HG02678 (cell line): ENCODE measurements at regions not wholly inside any gene's neighbourhood (a gene's known extent, or its start where the extent isn't known, plus 50 kb on each side); places are given as distances from the start of the nearest gene placed in this dataset.
"Not testable (repeated sequence)": the region's sequence is repeated elsewhere in the genome, so short reads cannot be mapped to it uniquely, and the experiment has no call there.

Experiments
- ATAC-seq: cut with Tn5 transposase; IDR thresholded peaks from one replicate; pipeline ENCODE4 v1.9.1; 2021; ENCODE audit warnings: mild to moderate bottlenecking, moderate library complexity; ENCODE audit not compliant: unreplicated experiment

DNA sequence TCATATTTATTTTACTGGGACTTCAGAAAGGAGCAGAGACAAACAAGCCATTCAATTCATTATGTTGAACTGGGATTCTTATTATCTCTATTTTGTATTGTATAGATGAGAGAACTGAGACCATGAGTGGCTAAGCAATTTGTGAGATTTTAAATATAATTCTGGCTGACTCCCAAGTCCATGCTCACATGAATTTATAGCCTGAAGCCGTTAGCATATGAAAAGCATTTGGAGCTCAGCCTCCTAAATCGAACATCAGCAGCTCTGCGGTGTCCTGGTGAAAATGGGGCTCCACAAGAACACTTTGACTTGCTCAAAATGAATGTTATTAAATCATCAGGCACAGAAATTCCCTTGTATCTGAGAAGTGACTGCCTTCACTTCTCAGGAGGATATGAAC, 96.8 kb upstream of the DPT start:
- ATAC-seq: no peak

DNA sequence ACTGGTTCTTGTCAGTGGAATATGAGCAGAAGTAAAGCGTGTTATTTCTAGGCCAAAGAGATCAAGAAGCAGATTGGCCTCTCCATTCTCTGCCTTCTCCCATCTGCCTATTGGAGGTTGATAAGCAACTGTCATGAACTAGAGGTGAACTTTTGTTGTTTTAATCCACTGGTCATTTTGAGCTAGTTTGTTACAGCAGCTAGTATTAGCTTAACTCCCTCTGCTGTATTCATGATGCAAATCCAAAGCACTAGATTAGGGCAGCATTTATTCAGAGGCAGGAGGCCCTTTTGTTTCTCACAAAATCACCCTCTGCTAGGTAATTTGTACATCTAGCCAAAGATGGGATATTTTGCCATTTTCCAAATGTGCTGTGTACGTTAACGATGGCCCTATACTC, 97.3 kb upstream of the DPT start:
- no peak for ATAC-seq

- ATAC-seq: no peak
Measured at GRCh38 chr1:168827557-168827956, 98.6 kb upstream of the DPT start.

- no peak for ATAC-seq
Measured at GRCh38 chr1:168829876-168830275, 100.9 kb upstream of the DPT start.

GRCh38 chr1:168830562-168830961, 101.6 kb upstream of the DPT start:
- no peak for ATAC-seq

GRCh38 chr1:168832661-168833060, 103.7 kb upstream of the DPT start:
- no peak for ATAC-seq

GRCh38 chr1:168833362-168833761, 104.4 kb upstream of the DPT start:
- no peak for ATAC-seq

GRCh38 chr1:168833801-168834224, 104.8 kb upstream of the DPT start:
- ATAC-seq: no peak

GRCh38 chr1:168834225-168834872, 105.3 kb upstream of the DPT start:
- peak; percentile 56 for ATAC-seq

- no peak for ATAC-seq
Measured at GRCh38 chr1:168835176-168835575, 106.2 kb upstream of the DPT start.

DNA sequence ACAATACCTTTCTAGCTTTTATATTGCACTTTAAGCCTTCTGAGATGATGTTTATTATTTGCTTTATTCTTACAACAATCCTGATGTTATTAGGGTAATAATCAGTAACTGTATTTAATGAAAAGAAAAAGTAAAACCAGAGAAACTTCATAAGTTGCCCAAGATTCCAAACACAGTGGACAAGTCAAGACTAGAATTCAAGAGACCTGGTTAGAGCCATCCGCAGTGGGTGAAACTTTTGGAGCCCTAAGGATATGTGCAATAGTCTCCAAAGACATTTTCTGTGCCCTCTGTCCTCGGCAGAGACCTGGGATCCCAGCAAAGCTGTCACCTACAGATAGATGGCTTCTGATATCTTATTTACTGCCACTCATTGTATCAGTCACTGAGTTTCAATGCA, 106.8 kb upstream of the DPT start:
- no peak for ATAC-seq

DNA sequence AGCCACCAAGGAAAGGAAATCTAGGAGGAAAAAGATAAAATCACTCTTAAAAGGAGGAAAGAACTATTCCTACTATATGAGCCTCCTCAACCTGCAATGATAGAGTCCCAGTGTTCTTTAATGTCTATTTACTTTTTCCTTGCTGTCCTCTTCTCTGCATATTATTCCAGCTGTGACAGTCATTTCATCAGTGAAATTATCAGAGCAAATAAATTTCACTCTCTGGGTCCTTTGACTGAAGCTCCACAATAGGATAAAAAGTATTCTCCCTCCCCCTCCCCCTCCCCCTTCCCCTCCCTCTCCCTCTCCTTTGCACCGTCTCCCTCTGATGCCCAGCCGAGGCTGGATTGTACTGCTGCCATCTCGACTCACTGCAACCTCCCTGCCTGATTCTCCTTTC, 107.5 kb upstream of the DPT start:
- ATAC-seq: no peak

DNA sequence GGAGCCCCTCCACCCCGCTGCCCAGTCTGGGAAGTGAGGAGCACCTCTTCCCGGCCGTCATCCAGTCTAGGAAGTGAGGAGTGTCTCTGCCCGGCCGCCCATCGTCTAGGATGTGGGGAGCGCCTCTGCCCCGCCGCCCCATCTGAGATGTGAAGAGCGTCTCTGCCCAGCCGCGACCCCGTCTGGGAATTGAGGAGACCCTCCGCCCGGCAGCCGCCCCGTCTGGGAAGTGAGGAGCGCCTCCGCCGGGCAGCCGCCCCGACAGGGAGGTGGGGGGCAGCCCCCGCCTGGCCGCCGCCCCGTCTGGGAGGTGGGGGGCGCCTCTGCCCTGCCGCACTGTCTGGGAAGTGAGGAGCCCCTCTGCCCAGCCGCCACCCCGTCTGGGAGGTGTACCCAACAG, 108.2 kb upstream of the DPT start:
- ATAC-seq: not testable (repeated sequence)

DNA sequence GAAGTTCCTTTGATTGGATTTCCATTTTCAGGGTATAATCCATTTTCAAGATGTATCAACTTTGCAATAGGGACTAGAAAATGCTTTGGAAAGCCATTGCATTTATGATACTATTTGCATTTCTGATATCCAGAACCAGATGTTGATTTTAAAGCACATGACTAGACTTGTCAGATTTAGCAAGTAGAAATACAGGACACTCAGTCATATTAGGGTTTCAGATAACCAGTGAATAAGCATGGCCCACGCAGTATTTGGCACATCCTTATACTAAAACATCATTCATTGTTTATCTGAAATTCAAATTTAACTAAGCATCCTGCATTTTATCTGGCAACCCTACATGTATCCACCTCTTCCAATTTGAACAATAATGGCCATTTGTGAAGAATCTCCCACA, 113.3 kb upstream of the DPT start:
- ATAC-seq: no peak

DNA sequence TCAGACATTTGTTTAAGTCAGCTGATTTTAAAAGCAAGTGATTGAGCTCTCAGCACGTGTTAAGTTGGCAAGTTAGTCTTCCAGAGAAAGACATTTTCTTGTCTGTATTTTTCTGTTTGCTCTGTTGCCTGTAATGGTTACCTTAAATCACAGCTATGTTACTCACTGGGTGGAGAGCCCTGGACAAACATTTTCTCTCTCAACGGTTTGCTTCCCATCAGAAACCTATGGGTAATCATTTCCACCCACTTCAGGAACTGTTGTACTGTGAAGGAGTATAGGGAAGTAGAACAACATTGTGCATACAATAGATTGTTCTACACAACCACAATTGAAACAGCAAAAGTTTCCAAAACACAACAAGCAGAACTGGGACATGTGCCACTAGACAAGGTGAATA, 113.9 kb upstream of the DPT start:
- ATAC-seq: no peak

- ATAC-seq: no peak
Measured at GRCh38 chr1:168843401-168843800, 114.4 kb upstream of the DPT start.

GRCh38 chr1:168843950-168844349, 114.9 kb upstream of the DPT start:
- no peak for ATAC-seq

GRCh38 chr1:168845140-168845539, 116.1 kb upstream of the DPT start:
- no peak for ATAC-seq

DNA sequence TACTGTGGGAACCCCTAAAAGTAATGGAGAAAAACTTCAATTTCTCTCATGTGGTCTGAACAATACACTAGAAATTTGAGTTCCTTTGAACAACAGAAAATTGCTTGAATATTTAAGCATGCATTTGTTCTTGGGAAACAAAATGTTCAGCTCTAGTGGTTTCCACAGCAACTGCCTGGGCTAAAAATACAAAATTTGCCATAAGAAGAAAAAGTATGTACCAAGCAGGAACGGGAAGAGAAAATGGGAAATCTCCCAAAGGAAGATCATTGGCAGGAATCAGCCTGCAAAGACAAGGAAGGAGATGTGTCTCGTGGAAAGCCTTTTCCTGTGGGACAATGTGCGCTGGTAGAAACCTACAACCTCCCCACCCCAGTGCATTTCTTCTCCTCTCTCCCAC, 119.0 kb upstream of the DPT start:
- ATAC-seq: no peak

GRCh38 chr1:168861421-168862004, 132.5 kb upstream of the DPT start:
- no peak for ATAC-seq

DNA sequence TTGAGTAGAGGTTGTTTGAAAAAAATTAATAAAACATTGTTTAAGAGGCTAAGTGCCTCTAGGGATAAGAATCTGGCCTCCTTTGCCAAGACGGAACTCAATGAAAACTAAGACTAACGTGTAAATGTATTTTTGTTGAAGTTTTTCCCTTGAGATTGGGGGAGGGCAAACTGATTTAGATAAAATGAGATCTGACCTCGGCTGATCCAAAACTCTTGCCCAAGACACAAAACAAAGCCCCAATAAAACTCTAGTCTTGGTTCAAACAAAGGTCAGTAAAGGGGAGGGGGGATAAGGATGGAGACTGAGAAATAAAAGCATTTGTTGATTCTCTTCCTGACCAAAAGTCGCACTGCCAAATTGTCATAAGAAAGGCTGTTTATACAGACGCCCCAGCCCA, 134.8 kb upstream of the DPT start:
- ATAC-seq: no peak

GRCh38 chr1:168864266-168864665, 135.3 kb upstream of the DPT start:
- no peak for ATAC-seq
